ENCODE measurements at regions not wholly inside any gene's neighbourhood (a gene's known extent, or its start where the extent isn't known, plus 50 kb on each side); places are given as distances from the start of the nearest gene placed in this dataset.

- no peak for DNase-seq (ENCODE audit: low read depth)
Measured at GRCh38 chr6:154561750-154562149, 51.3 kb upstream of the CNKSR3 start.

- no peak for DNase-seq (ENCODE audit: low read depth)
Measured at GRCh38 chr6:154565331-154565730, 54.8 kb upstream of the CNKSR3 start.

DNA sequence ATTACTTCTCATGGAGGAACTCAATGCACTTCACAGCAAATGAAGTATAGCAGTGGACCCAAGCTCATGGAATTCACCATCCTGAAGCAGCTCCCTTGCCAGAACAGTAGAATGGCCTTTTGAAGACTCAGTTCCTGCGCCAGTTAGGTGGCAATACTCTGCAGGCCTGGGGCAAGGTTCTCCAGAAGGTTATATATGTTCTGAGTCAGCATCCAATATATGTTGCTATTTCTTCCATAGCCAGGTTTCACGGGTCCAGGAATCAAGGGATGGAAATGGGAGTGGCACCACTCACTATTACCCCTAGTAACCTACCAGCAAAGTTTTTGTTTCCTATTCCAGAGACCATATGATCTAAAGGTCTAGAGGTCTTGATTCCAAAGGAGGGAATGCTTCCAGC is 56.4 kb upstream of the CNKSR3 start:
- DNase-seq (ENCODE audit: low read depth), result no peak

DNA sequence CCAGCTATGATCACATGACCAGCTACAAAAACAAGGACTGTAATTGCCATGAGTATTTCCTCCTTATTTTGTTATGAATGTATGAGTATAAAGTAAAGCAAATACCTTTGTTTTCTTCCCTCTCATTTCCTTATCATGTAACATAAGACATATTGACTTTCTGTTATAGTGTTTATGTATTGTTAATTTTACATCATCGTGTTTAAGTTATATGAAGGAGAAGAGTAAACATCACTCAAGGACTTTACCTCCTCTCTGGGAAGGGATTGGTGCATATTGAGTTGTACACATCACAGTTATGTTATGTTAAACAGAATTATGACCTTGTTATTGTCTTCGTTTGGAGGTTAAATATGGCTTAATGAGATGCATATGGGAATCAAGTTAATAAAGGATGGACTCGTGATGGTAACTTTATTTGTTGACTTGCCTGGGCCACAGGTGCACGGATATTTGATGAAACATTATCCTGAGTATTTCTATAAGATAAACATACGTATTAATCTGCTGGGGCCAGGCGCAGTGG is 57.3 kb upstream of the CNKSR3 start:
- DNase-seq (ENCODE audit: low read depth), result no peak

GRCh38 chr6:154569156-154569862 is 58.8 kb upstream of the CNKSR3 start:
- DNase-seq (ENCODE audit: low read depth), result no peak

GRCh38 chr6:154570505-154570904 is 60.0 kb upstream of the CNKSR3 start:
- DNase-seq (ENCODE audit: low read depth), result no peak

GRCh38 chr6:154572556-154572955 is 62.1 kb upstream of the CNKSR3 start:
- no peak for DNase-seq (ENCODE audit: low read depth)

DNA sequence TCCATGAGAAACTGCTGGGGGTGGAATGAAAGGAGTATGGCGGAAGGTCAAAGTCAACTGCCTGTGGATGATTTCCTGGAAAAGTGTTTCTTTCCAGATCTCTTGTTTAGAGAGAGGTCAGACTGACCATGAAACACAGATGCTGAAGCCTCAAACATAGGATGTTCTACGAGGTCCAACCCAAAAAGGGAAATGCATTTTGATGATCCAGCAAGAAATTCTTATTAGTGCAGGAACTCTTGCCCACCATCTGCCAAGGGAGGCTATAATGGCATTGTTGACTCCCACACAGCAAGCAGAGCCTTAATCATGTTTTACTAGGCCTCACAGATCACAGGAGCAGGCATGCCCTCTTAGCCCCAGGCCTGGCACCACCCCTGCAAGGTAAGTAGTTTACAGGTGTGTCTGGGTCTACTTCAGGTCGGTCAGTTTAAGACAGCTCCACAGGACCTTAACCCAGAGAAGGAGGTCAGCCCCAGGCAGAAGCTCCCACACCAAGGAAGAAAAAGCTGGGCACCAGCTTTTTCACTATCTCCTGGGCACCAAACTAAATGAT is 67.6 kb upstream of the CNKSR3 start:
- no peak for DNase-seq (ENCODE audit: low read depth)

DNA sequence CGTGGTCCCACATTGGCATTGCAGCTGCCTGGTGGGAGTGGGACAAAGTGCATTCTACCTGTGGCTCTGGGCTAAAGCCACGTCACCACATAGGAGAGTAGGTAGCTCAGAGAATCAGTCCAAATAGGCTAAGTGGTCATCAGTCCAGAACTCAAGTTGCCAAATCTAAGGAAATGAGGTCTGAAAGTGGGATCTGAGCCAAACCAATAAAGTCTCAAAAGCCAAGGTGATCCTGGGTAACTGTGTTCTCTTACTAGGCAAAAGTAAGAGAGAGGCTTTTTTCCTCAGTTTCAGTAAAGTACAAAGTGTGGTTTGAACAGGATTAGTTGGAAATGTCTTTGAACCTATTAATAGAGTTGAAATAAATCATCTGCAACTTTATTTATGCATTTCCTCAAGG is 68.6 kb upstream of the CNKSR3 start:
- DNase-seq (ENCODE audit: low read depth), result no peak

GRCh38 chr6:154579485-154579884 is 69.0 kb upstream of the CNKSR3 start:
- DNase-seq (ENCODE audit: low read depth), result no peak

GRCh38 chr6:154580397-154581135 is 70.1 kb upstream of the CNKSR3 start:
- DNase-seq (ENCODE audit: low read depth), result no peak

- DNase-seq (ENCODE audit: low read depth), result no peak
Measured at GRCh38 chr6:154582696-154583095, 72.2 kb upstream of the CNKSR3 start.

- no peak for DNase-seq (ENCODE audit: low read depth)
Measured at GRCh38 chr6:154583546-154584188, 73.2 kb upstream of the CNKSR3 start.

- DNase-seq (ENCODE audit: low read depth), result no peak
Measured at GRCh38 chr6:154590756-154591155, 80.3 kb upstream of the CNKSR3 start.

GRCh38 chr6:154591234-154591633 is 80.7 kb upstream of the CNKSR3 start:
- no peak for DNase-seq (ENCODE audit: low read depth)

DNA sequence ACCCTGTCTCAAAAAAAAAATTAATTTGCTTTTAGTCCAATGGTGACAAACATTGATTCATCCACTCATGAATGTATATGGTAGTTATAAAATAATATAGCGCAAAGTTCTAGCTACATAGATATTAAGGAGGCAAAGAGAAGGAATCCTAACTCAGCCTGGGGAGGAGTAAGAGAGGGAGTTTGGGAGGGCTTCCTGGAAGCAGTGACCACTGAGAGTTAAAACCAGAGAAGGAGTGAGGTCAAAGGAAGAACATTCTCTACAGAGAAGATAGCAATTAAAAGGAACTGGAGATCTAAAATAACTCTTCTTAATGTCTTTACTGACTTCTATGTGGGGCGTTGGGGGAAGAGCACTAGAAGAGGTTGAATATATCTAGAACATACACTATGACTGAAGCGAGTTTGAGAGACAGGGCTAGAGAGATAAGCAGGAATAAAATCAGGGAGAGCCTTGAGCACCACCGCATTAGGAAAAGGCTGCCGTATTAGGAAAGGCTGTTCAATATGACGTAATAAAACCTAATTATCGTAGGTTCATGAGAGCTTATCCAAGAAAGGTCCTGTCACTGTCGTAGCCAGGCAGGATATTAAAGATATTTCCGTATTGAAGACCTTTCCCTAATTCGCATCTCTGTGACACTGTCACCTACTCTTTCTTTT is 81.8 kb upstream of the CNKSR3 start:
- DNase-seq (ENCODE audit: low read depth), result no peak

- no peak for DNase-seq (ENCODE audit: low read depth)
Measured at GRCh38 chr6:154593122-154593521, 82.6 kb upstream of the CNKSR3 start.

DNA sequence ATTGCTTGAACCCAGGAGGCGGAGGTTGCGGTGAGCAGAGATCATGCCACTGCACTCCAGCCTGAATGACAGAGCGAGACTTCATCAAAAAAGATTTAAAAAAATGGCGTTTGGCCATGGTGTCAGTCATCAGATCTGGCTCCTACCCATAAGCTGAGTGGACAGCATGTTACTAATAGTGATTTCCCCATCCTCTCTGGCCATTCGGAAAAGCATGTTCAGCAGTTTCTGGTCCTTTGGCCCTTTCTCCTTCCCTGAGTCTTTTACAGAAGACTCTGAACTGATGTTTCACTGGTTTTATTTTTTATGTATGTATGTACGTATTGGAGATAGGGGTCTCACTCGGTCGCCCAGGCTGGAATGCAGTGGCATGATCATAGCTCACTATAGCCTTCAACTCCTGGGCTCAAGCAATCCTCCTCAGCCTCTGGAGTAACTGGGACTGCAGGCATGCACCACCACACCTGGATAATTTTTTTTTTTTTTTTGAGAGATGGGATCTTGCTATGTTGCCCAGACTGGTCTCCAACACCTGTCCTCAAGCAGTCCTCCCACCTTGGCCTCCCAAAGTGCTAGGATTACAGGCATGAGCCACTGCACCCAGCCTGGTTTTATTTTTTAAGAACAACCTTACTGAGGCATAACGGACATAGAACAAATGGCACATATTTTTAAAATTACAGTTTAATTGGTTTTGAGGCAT is 84.2 kb upstream of the CNKSR3 start:
- DNase-seq (ENCODE audit: low read depth), result no peak

GRCh38 chr6:154595538-154595937 is 85.1 kb upstream of the CNKSR3 start:
- DNase-seq (ENCODE audit: low read depth), result no peak

GRCh38 chr6:154596009-154596408 is 85.5 kb upstream of the CNKSR3 start:
- DNase-seq (ENCODE audit: low read depth), result no peak

- DNase-seq (ENCODE audit: low read depth), result no peak
Measured at GRCh38 chr6:154596701-154597100, 86.2 kb upstream of the CNKSR3 start.

Data from T follicular helper cell (primary cell).